OCI-LY7 (cell line): ENCODE measurements at regions not wholly inside any gene's neighbourhood (a gene's known extent, or its start where the extent isn't known, plus 50 kb on each side); places are given as distances from the start of the nearest gene placed in this dataset.

Experiments used
- BruUV-seq: library from RNA; stranded (reverse); fragments of 400-500 nt; replicated peaks from 2 replicates; lab custom pipeline; 2021; lab: Mats Ljungman, UMichigan
- CTCF ChIA-PET: fragments of 300-600 bp; sonication (Branson Sonifier 250); formaldehyde crosslinking; loops from one replicate; lab custom pipeline; 2022; ENCODE audit warnings: antibody characterized with exemption; ENCODE audit not compliant: unreplicated experiment; lab: Charles Lee
- POLR2A ChIA-PET: fragments of 300-600 bp; sonication (Branson Sonifier 250); formaldehyde crosslinking; loops from one replicate; lab custom pipeline; 2022; ENCODE audit warnings: antibody characterized with exemption; lab: Charles Lee
- DNase-seq: peaks from one replicate; pipeline ENCODE4 v3.0.0-alpha.2; 2015; ENCODE audit warnings: low spot score
- H2AFZ ChIP-seq: fragments of 200-600 bp; sonication (generic), shearing (Covaris generic); 2 replicates; pipeline ENCODE4 v1.6.1; 2014; ENCODE audit warnings: mild to moderate bottlenecking, antibody characterized with exemption, low read length, moderate library complexity
- H3K27ac ChIP-seq: fragments of 200-600 bp; sonication (generic); 2 replicates; pipeline ENCODE4 v1.5.1; 2014; ENCODE audit warnings: mixed run types, low read depth, mild to moderate bottlenecking, moderate library complexity, low read length, inconsistent platforms; ENCODE audit not compliant: poor library complexity, severe bottlenecking
- H3K36me3 ChIP-seq: fragments of 200-600 bp; sonication (generic); 2 replicates; pipeline ENCODE4 v1.6.1; 2014; ENCODE audit warnings: mild to moderate bottlenecking, antibody characterized with exemption, low read length, moderate library complexity, mixed read lengths; ENCODE audit not compliant: insufficient read depth
- H3K4me1 ChIP-seq: fragments of 200-600 bp; sonication (generic); 2 replicates; pipeline ENCODE4 v1.5.1; 2014; ENCODE audit warnings: mild to moderate bottlenecking, low read length; ENCODE audit not compliant: insufficient read depth, poor library complexity, severe bottlenecking
- H3K4me2 ChIP-seq: fragments of 200-600 bp; sonication (generic); 2 replicates; pipeline ENCODE4 v1.6.1; 2014; ENCODE audit warnings: mild to moderate bottlenecking, low read length
- H3K4me3 ChIP-seq: fragments of 200-600 bp; sonication (generic); 2 replicates; pipeline ENCODE4 v1.5.1; 2014; ENCODE audit warnings: mild to moderate bottlenecking, low read depth, low read length; ENCODE audit not compliant: poor library complexity, severe bottlenecking
- H3K79me2 ChIP-seq: fragments of 200-600 bp; sonication (generic); 2 replicates; pipeline ENCODE4 v1.6.1; 2016; ENCODE audit warnings: low read depth, mild to moderate bottlenecking, low read length, moderate library complexity, mixed read lengths; ENCODE audit not compliant: insufficient read depth
- H3K9me2 ChIP-seq: fragments of 200-600 bp; sonication (generic); 2 replicates; pipeline ENCODE4 v1.6.1; 2016; ENCODE audit warnings: mild to moderate bottlenecking, low read length, mixed read lengths; ENCODE audit not compliant: insufficient read depth
- H3K9me3 ChIP-seq: fragments of 200-600 bp; sonication (generic); 2 replicates; pipeline ENCODE4 v1.6.1; 2014; ENCODE audit warnings: mild to moderate bottlenecking, mixed run types, low read length, mixed read lengths
- H4K20me1 ChIP-seq: fragments of 200-600 bp; sonication (generic); 2 replicates; pipeline ENCODE4 v1.6.1; 2014; ENCODE audit warnings: mild to moderate bottlenecking, antibody characterized with exemption, low read length, moderate library complexity, mixed read lengths; ENCODE audit not compliant: insufficient read depth
- CTCF ChIP-seq: fragments of 200-600 bp; sonication (generic); conservative IDR thresholded peaks from 2 replicates; pipeline ENCODE4 v1.5.1; 2014; ENCODE audit warnings: mild to moderate bottlenecking, antibody characterized with exemption, low read length, moderate library complexity, mixed read lengths
- EZH2phosphoT487 ChIP-seq: fragments of 200-600 bp; sonication (generic); IDR thresholded peaks from 2 replicates; pipeline ENCODE4 v1.6.1; 2018; ENCODE audit warnings: low read depth, borderline replicate concordance, mild to moderate bottlenecking, mixed run types, antibody characterized with exemption, low read length, moderate library complexity, mixed read lengths
- intact Hi-C: fragments of 100-400 bp; cut with micrococcal nuclease; formaldehyde crosslinking; loops from one replicate; pipeline ENCODE4 v1.10.0; 2022; ENCODE audit not compliant: unreplicated experiment

- no peaks in the 10 kb centered on the region for H3K36me3 ChIP-seq
- no peak for DNase-seq
- BruUV-seq = no TSS peak
- no peaks in the 10 kb centered on the region for H3K79me2 ChIP-seq
- H3K4me1 ChIP-seq = no peaks in the 10 kb centered on the region
- POLR2A ChIA-PET = no interaction called here
- no peak for TF ChIP-seq EZH2phosphoT487
- no peak for TF ChIP-seq CTCF
- H4K20me1 ChIP-seq = no peaks in the 10 kb centered on the region
- no peak overlapping the region for H3K4me2 ChIP-seq
- no peaks in the 10 kb centered on the region for H3K9me2 ChIP-seq
- CTCF ChIA-PET = no interaction called here
- H3K9me3 ChIP-seq = no peaks in the 10 kb centered on the region
- intact Hi-C loops = no loop called here
- H3K27ac ChIP-seq = no peak overlapping the region
- no peak overlapping the region for H3K4me3 ChIP-seq
- H2AFZ ChIP-seq = no peak overlapping the region
Measured at GRCh38 chrX:142312591-142312990, 107.5 kb upstream of the MAGEC2 start.

- Histone ChIP-seq H3K27ac (no peak overlapping the region), H3K4me1 (no peaks in the 10 kb centered on the region), H2AFZ (no peak overlapping the region), H3K9me2 (no peaks in the 10 kb centered on the region), H3K36me3 (no peaks in the 10 kb centered on the region), H3K4me2 (no peak overlapping the region), H3K9me3 (no peaks in the 10 kb centered on the region), H3K79me2 (no peaks in the 10 kb centered on the region), H3K4me3 (no peak overlapping the region), H4K20me1 (no peaks in the 10 kb centered on the region)
- intact Hi-C loops = no loop called here
- no TSS peak for BruUV-seq
- ChIA-PET POLR2A (no interaction called here), CTCF (no interaction called here)
- no peak for DNase-seq
- TF ChIP-seq EZH2phosphoT487 (no peak), CTCF (no peak)
Measured at GRCh38 chrX:142299406-142299805, 94.3 kb upstream of the MAGEC2 start.

- POLR2A ChIA-PET = no interaction called here
- Histone ChIP-seq H3K27ac (no peak overlapping the region), H3K9me3 (no peaks in the 10 kb centered on the region), H3K79me2 (no peaks in the 10 kb centered on the region), H3K4me2 (no peak overlapping the region), H3K9me2 (no peaks in the 10 kb centered on the region), H3K4me3 (no peak overlapping the region), H2AFZ (no peak overlapping the region), H3K36me3 (no peaks in the 10 kb centered on the region), H3K4me1 (no peaks in the 10 kb centered on the region), H4K20me1 (no peaks in the 10 kb centered on the region)
- DNase-seq = no peak
- intact Hi-C loops = no loop called here
- CTCF ChIA-PET = no interaction called here
- TF ChIP-seq CTCF (no peak), EZH2phosphoT487 (no peak)
- no TSS peak for BruUV-seq
Measured at GRCh38 chrX:142296421-142296820, 91.3 kb upstream of the MAGEC2 start.
